CD8-positive, alpha-beta memory T cell (primary cell): ENCODE measurements at regions not wholly inside any gene's neighbourhood (a gene's known extent, or its start where the extent isn't known, plus 50 kb on each side); places are given as distances from the start of the nearest gene placed in this dataset.

Experiments used
- CTCF ChIA-PET: fragments of 350-600 bp; sonication (Branson Sonifier 250); formaldehyde crosslinking; loops from one replicate; lab custom pipeline; 2021; ENCODE audit warnings: antibody characterized with exemption; lab: Charles Lee
- POLR2A ChIA-PET: fragments of 350-600 bp; sonication (Branson Sonifier 250); formaldehyde crosslinking; loops from one replicate; lab custom pipeline; 2021; ENCODE audit warnings: antibody characterized with exemption; lab: Charles Lee
- DNase-seq, 5 donors: peaks; one replicate each; pipeline versions ENCODE4 v3.0.0 to v3.0.0-alpha.2; 2020 to 2022; ENCODE audit warnings: mixed read lengths in 1 of 5
- H3K27ac ChIP-seq: one replicate; pipeline ENCODE4 v1.7.0; 2013; ENCODE audit warnings: low read depth, mild to moderate bottlenecking, low read length, moderate library complexity
- H3K27me3 ChIP-seq: 2 replicates; pipeline ENCODE4 v1.7.0; 2013; ENCODE audit warnings: low read length, mild to moderate bottlenecking; ENCODE audit not compliant: insufficient read depth, poor library complexity, severe bottlenecking
- H3K36me3 ChIP-seq: 2 replicates; pipeline ENCODE4 v1.7.0; 2013; ENCODE audit warnings: mild to moderate bottlenecking, low read length, moderate library complexity; ENCODE audit not compliant: insufficient read depth
- H3K4me1 ChIP-seq: 2 replicates; pipeline ENCODE4 v1.7.0; 2013; ENCODE audit warnings: mild to moderate bottlenecking, low read length, moderate library complexity; ENCODE audit not compliant: insufficient read depth
- H3K4me3 ChIP-seq: 2 replicates; pipeline ENCODE4 v1.7.0; 2013; ENCODE audit warnings: mild to moderate bottlenecking, low read length
- H3K9me3 ChIP-seq: 2 replicates; pipeline ENCODE4 v1.7.0; 2013; ENCODE audit warnings: mild to moderate bottlenecking, low read length
- H3K27ac Mint-ChIP-seq, 8 donors: one replicate each; pipeline ENCODE4 v1.8.0; 2020 to 2021; ENCODE audit warnings: mixed read lengths in 8 of 8, mild to moderate bottlenecking in 6 of 8, inconsistent platforms in 3 of 8, moderate library complexity in 3 of 8
- H3K27me3 Mint-ChIP-seq, 2 donors: one replicate each; pipeline ENCODE4 v1.8.0; 2020 to 2021; ENCODE audit warnings: mixed read lengths in 2 of 2, mild to moderate bottlenecking in 1 of 2, moderate library complexity in 1 of 2
- H3K36me3 Mint-ChIP-seq, 3 donors: one replicate each; pipeline ENCODE4 v1.8.0; 2020 to 2021; ENCODE audit warnings: mixed read lengths in 3 of 3, inconsistent platforms in 1 of 3, mild to moderate bottlenecking in 1 of 3
- H3K4me1 Mint-ChIP-seq, 3 donors: one replicate each; pipeline ENCODE4 v1.8.0; 2020 to 2021; ENCODE audit warnings: mixed read lengths in 3 of 3, inconsistent platforms in 1 of 3, mild to moderate bottlenecking in 1 of 3
- H3K4me3 Mint-ChIP-seq, 7 donors: one replicate each; pipeline ENCODE4 v1.8.0; 2020 to 2021; ENCODE audit warnings: mixed read lengths in 7 of 7, mild to moderate bottlenecking in 6 of 7, moderate library complexity in 4 of 7, inconsistent platforms in 2 of 7
- H3K9me3 Mint-ChIP-seq, 5 donors: one replicate each; pipeline ENCODE4 v1.8.0; 2020 to 2022; ENCODE audit warnings: mixed read lengths in 5 of 5, mild to moderate bottlenecking in 3 of 5, moderate library complexity in 2 of 5, inconsistent platforms in 1 of 5

DNA sequence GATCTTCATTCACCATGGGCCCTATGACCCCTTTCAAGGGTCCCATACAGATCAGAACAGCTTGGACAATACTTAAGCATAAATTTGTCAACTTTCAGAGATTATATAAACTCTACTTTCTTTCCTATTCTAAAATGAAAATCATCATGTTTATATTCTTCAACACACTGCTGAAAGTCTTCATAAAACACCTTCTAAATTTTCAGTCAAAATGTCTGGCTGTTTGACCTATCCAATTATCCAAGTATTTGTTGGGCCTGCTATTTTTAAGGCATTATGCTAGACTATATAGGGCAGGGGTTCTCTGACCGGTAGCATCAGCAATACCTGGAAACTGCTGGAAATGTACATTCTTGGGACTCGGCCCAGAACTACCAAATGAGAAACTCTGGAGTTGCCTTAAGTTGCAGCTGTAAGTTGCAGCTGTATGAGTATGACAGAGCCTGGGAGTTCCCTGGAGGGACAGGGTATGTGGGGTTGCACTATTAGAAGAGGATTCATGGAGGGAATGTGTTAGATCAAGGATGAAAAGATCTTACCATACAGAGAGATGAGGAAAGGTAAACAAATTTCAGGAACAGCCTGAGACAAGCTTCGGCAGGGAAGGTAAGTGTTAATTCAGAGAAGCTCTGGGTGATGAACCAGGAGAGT lies 293.0 kb downstream of the ADGB start:
- no peak overlapping the region for H3K4me3 Mint-ChIP-seq
- ChIA-PET CTCF (no interaction called here), POLR2A (no interaction called here)
- H3K27ac Mint-ChIP-seq: no peak overlapping the region
- H3K9me3 Mint-ChIP-seq: peaks cover 0 to 2% (median 0%) of the 10 kb centered on the region in 5 donors
- H3K27me3 Mint-ChIP-seq: peaks cover 5 to 24% of the 10 kb centered on the region in 2 donors
- Histone ChIP-seq H3K27me3 (no peaks in the 10 kb centered on the region), H3K4me3 (no peak overlapping the region), H3K27ac (peak overlapping the region; percentile 83), H3K9me3 (no peaks in the 10 kb centered on the region), H3K4me1 (no peaks in the 10 kb centered on the region), H3K36me3 (no peaks in the 10 kb centered on the region)
- no peak for DNase-seq
- no peaks in the 10 kb centered on the region for H3K4me1 Mint-ChIP-seq
- peaks cover 0 to 2% (median 0%) of the 10 kb centered on the region in 3 donors for H3K36me3 Mint-ChIP-seq

- Mint-ChIP-seq H3K4me1 (no peaks in the 10 kb centered on the region), H3K9me3 (peaks cover 0 to 2% (median 0%) of the 10 kb centered on the region in 5 donors), H3K27ac (no peak overlapping the region), H3K4me3 (no peak overlapping the region), H3K27me3 (peaks cover 5 to 19% of the 10 kb centered on the region in 2 donors), H3K36me3 (peaks cover 0 to 2% (median 0%) of the 10 kb centered on the region in 3 donors)
- Histone ChIP-seq H3K4me3 (no peak overlapping the region), H3K4me1 (no peaks in the 10 kb centered on the region), H3K27ac (peak overlapping the region; percentile 83), H3K27me3 (no peaks in the 10 kb centered on the region), H3K9me3 (no peaks in the 10 kb centered on the region), H3K36me3 (no peaks in the 10 kb centered on the region)
- POLR2A ChIA-PET: no interaction called here
- CTCF ChIA-PET: no interaction called here
- DNase-seq: no peak
Measured at GRCh38 chr6:146892283-146892612, 293.5 kb downstream of the ADGB start.

DNA sequence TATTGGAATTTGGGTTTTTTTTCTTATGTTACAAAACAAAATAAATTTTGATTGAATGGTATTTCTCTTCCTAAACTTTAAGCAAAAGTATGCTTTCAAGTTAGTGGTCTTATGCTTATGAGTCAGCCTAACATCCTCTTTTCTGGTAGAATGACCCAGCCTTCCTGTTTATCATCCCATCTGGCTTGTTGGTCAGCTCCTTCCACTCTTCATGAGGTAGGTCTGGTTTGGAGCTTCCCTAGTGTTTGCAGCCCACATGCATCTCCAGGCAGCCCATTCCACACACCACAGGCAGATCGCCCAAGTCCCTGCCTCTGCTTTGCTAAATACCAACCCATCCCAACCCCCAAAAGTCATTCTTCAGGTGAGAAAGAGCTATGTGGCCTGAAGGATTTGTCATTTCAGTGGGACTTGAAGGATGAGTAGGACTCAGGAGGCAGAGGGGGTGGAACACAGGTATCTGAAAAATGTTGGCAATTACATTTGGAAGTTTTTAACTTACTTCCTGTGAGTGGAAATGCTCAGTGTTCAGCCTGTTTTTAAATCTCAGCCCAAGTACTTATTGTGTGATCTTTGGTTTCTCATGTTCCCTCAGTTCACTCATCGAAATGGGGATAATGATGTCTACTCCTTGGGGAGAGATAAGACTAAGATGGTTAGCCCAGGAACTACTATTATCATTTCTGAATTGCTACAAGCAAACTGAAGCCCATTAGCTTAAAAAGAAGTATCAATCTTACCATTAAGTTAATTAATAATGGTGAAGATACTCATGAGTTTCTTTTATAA lies 294.0 kb downstream of the ADGB start:
- Histone ChIP-seq H3K9me3 (no peaks in the 10 kb centered on the region), H3K27me3 (no peaks in the 10 kb centered on the region), H3K4me3 (no peak overlapping the region), H3K27ac (peak overlapping the region; percentile 83), H3K36me3 (no peaks in the 10 kb centered on the region), H3K4me1 (no peaks in the 10 kb centered on the region)
- Mint-ChIP-seq H3K9me3 (peaks cover 0 to 2% (median 0%) of the 10 kb centered on the region in 5 donors), H3K27ac (no peak overlapping the region), H3K4me3 (no peak overlapping the region), H3K27me3 (peaks cover 5 to 14% of the 10 kb centered on the region in 2 donors), H3K36me3 (peaks cover 0 to 2% (median 0%) of the 10 kb centered on the region in 3 donors), H3K4me1 (no peaks in the 10 kb centered on the region)
- CTCF ChIA-PET: no interaction called here
- POLR2A ChIA-PET: no interaction called here
- no peak for DNase-seq

DNA sequence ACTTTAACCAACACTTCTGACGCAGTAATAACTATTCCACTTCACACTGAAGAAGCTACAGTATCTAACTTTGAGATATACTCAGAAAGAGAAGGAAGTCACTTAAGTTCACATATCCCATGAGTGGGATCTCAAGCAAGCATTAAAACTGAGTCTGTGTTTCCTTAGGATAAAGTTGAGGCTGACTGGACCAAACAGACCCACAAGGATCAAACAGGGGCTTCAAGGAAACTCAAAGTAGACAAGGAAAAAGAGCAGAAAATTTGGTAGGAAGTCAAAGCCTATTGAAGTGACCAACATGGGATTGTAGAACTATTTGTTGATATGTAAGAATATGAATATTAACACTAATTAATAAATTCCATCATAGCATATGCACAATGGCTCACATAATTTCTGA lies 294.9 kb downstream of the ADGB start:
- Mint-ChIP-seq H3K27me3 (peaks cover 5 to 13% of the 10 kb centered on the region in 2 donors), H3K9me3 (peaks cover 0 to 2% (median 0%) of the 10 kb centered on the region in 5 donors), H3K4me3 (no peak overlapping the region), H3K4me1 (no peaks in the 10 kb centered on the region), H3K27ac (no peak overlapping the region), H3K36me3 (peaks cover 0 to 1% (median 0%) of the 10 kb centered on the region in 3 donors)
- no peaks in the 10 kb centered on the region for H3K36me3 ChIP-seq
- H3K4me1 ChIP-seq: no peaks in the 10 kb centered on the region
- H3K27me3 ChIP-seq: no peaks in the 10 kb centered on the region
- H3K27ac ChIP-seq: peak overlapping the region; percentile 83
- no peaks in the 10 kb centered on the region for H3K9me3 ChIP-seq
- DNase-seq: no peak
- CTCF ChIA-PET: no interaction called here
- H3K4me3 ChIP-seq: no peak overlapping the region
- POLR2A ChIA-PET: no interaction called here

- CTCF ChIA-PET: no interaction called here
- Histone ChIP-seq H3K27ac (peak overlapping the region; percentile 83), H3K4me3 (peak overlapping the region; percentile 9), H3K4me1 (no peaks in the 10 kb centered on the region), H3K9me3 (no peaks in the 10 kb centered on the region), H3K27me3 (no peaks in the 10 kb centered on the region), H3K36me3 (no peaks in the 10 kb centered on the region)
- POLR2A ChIA-PET: no interaction called here
- no peak for DNase-seq
- Mint-ChIP-seq H3K4me3 (no peak overlapping the region), H3K36me3 (no peaks in the 10 kb centered on the region), H3K4me1 (no peaks in the 10 kb centered on the region), H3K9me3 (no peaks in the 10 kb centered on the region), H3K27me3 (peaks cover 5 to 8% of the 10 kb centered on the region in 2 donors), H3K27ac (no peak overlapping the region)
Measured at GRCh38 chr6:146894624-146895023, 295.9 kb downstream of the ADGB start.

GRCh38 chr6:146895101-146895771 lies 296.5 kb downstream of the ADGB start:
- Mint-ChIP-seq H3K36me3 (no peaks in the 10 kb centered on the region), H3K9me3 (no peaks in the 10 kb centered on the region), H3K27me3 (peaks cover 5 to 8% of the 10 kb centered on the region in 2 donors), H3K4me1 (no peaks in the 10 kb centered on the region), H3K4me3 (no peak overlapping the region), H3K27ac (no peak overlapping the region)
- no peaks in the 10 kb centered on the region for H3K9me3 ChIP-seq
- ChIA-PET POLR2A (no interaction called here), CTCF (no interaction called here)
- H3K4me1 ChIP-seq: no peaks in the 10 kb centered on the region
- no peak for DNase-seq
- H3K27me3 ChIP-seq: no peaks in the 10 kb centered on the region
- H3K27ac ChIP-seq: peak overlapping the region; percentile 83
- H3K4me3 ChIP-seq: peak overlapping the region; percentile 9
- H3K36me3 ChIP-seq: no peaks in the 10 kb centered on the region

DNA sequence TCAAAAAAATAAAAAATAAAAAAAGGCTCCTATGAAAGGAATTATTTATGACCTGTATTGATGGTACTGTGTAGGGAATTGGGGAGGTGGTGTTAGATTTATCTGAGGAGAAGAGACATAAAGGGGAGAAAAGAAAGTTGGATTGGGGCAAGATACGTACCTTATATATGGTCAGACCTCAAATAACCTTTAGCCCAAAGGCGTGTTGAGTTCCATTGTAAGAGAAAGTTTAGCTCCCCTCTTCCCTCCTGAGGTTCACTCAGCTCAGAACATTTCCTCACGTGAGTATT lies 296.9 kb downstream of the ADGB start:
- POLR2A ChIA-PET: no interaction called here
- H3K9me3 ChIP-seq: no peaks in the 10 kb centered on the region
- peak overlapping the region; percentile 83 for H3K27ac ChIP-seq
- H3K36me3 ChIP-seq: no peaks in the 10 kb centered on the region
- no peak overlapping the region for H3K4me3 Mint-ChIP-seq
- H3K4me1 Mint-ChIP-seq: no peaks in the 10 kb centered on the region
- DNase-seq: no peak
- no peaks in the 10 kb centered on the region for H3K36me3 Mint-ChIP-seq
- no peak overlapping the region for H3K4me3 ChIP-seq
- no peaks in the 10 kb centered on the region for H3K4me1 ChIP-seq
- CTCF ChIA-PET: no interaction called here
- H3K27me3 ChIP-seq: no peaks in the 10 kb centered on the region
- peaks cover 5 to 8% of the 10 kb centered on the region in 2 donors for H3K27me3 Mint-ChIP-seq
- H3K27ac Mint-ChIP-seq: no peak overlapping the region
- no peaks in the 10 kb centered on the region for H3K9me3 Mint-ChIP-seq

- POLR2A ChIA-PET: no interaction called here
- Mint-ChIP-seq H3K27ac (no peak overlapping the region), H3K4me1 (no peaks in the 10 kb centered on the region), H3K4me3 (no peak overlapping the region), H3K27me3 (peaks cover 5 to 8% of the 10 kb centered on the region in 2 donors), H3K9me3 (no peaks in the 10 kb centered on the region), H3K36me3 (no peaks in the 10 kb centered on the region)
- CTCF ChIA-PET: no interaction called here
- H3K27ac ChIP-seq: peak overlapping the region; percentile 83
- no peaks in the 10 kb centered on the region for H3K36me3 ChIP-seq
- H3K4me1 ChIP-seq: no peaks in the 10 kb centered on the region
- DNase-seq: no peak
- no peak overlapping the region for H3K4me3 ChIP-seq
- no peaks in the 10 kb centered on the region for H3K27me3 ChIP-seq
- H3K9me3 ChIP-seq: no peaks in the 10 kb centered on the region
Measured at GRCh38 chr6:146896062-146896813, 297.5 kb downstream of the ADGB start.
